NOMO-1 treated with dmso at 0.1 percent for 144 hours (cell line): ENCODE measurements at regions not wholly inside any gene's neighbourhood (a gene's known extent, or its start where the extent isn't known, plus 50 kb on each side); places are given as distances from the start of the nearest gene placed in this dataset.

Source experiments
- DNase-seq: peaks from one replicate; lab custom pipeline; 2025; ENCODE audit not compliant: unreplicated experiment; lab: John Stamatoyannopoulos, UW

DNA sequence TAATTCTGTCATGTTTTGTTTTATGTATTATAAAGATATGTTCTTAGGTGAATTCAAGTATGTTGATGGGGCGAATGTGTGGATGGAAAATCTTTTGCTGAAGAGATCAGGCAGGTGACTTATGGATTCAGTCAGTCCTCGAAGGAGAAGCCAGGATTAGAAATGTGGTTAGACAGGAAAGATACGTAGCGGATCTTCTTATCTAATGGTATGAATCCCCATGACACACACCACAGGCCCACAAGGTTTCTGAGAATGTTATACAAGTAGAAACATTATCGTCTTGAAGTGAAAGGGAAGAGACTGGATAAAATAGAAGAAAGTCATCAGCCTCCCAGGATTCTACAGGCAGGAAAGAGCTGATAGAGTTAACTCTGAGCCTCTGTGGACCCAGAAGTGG, 69.0 kb upstream of the RFXAP start:
- no peak for DNase-seq

DNA sequence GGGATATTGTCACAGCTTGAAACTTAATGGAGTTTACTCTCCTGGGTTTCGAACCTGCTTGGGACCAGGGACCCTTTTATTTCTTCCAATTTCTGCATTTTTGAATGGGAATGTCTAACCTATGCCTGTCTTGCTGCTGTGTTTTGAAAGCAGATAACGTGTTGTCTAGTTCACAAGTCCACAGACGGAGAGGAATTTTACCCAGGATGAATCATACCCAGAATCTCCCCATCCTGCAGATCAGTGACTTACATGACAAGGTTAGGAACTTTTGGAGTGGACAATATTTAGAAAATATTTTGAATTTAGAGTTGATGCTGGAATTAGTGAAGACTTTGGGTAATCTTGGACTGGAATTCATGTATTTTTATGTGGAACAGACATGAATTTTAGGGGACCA, 68.6 kb upstream of the RFXAP start:
- DNase-seq, result no peak

GRCh38 chr13:36750946-36751345, 68.1 kb upstream of the RFXAP start:
- DNase-seq, result no peak

- DNase-seq, result no peak
These were observed 66.3 kb upstream of the RFXAP start for GRCh38 chr13:36752673-36753072.

DNA sequence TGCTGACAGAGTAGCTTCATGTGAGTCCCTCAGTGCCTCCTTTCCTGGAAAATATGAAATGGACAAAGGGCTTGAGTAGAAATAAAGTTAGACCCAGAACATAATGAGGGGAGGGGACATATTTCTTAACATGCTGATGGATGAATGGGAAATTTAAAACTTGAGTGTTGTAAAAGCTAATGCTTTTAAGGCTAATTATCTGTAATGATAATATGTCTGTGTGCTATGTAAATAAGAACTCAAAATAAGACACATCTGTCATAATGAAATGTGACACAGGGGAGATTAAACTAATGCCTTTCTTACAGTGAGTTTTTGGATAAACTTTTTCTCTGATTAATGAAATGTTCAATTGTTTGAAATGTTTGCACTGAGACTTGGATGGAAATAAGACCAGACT, 65.8 kb upstream of the RFXAP start:
- no peak for DNase-seq

GRCh38 chr13:36758345-36758744, 60.7 kb upstream of the RFXAP start:
- no peak for DNase-seq

GRCh38 chr13:36763126-36763722, 55.8 kb upstream of the RFXAP start:
- DNase-seq, result no peak

GRCh38 chr13:36764536-36764935, 54.5 kb upstream of the RFXAP start:
- no peak for DNase-seq

- no peak for DNase-seq
These were observed 54.1 kb upstream of the RFXAP start for GRCh38 chr13:36764957-36765356.

GRCh38 chr13:36766295-36766694, 52.7 kb upstream of the RFXAP start:
- DNase-seq, result no peak

GRCh38 chr13:36767276-36767675, 51.7 kb upstream of the RFXAP start:
- DNase-seq, result no peak

GRCh38 chr13:36769126-36769525, 49.9 kb upstream of the RFXAP start:
- DNase-seq, result peak; percentile 16
